Right lobe of liver (tissue), 4 donors: ENCODE measurements at regions not wholly inside any gene's neighbourhood (a gene's known extent, or its start where the extent isn't known, plus 50 kb on each side); places are given as distances from the start of the nearest gene placed in this dataset.

Source experiments
- POLR2A ChIP-seq: fragments of 450-650 bp; IDR thresholded peaks from one replicate; pipeline ENCODE4 v1.6.1; 2017; ENCODE audit warnings: antibody characterized with exemption, mild to moderate bottlenecking
- TF ChIP-seq, protein P1 (sequence below), 4 donors: fragments of 200-600 bp in 3 of 4; fragments of 450-650 bp in 1 of 4; IDR thresholded peaks; one replicate each; pipeline versions ENCODE4 v1.5.1 to v1.8.0; 2016 to 2022; ENCODE audit warnings: antibody characterized with exemption in 4 of 4, mild to moderate bottlenecking in 2 of 4
- donor health status: DM: no; HTN: no; CAD: no.
- donor health status: DM: no; HTN: no; CAD: no.
- donor health status: DM: no; HTN: yes; CAD: no.

DNA sequence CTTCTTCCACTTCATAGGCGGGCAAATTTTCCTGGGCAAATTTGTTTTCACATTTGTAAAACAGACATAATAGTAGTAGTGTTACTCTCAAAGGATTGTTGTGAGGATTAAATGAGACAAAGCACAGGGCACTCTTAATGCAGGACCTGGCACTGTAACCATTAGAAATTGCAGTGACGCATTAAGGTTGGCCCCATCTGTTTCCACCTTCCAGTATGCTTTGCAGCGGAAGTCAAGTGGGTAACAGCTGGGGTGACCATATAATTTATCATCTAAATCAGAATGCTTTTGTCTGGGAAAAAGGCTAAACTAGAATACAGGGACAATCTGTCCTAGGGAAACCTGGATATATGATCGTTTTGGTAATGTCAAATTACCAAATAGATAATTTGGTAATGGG is 132.5 kb upstream of the CACHD1 start:
- TF ChIP-seq, protein P1, sequence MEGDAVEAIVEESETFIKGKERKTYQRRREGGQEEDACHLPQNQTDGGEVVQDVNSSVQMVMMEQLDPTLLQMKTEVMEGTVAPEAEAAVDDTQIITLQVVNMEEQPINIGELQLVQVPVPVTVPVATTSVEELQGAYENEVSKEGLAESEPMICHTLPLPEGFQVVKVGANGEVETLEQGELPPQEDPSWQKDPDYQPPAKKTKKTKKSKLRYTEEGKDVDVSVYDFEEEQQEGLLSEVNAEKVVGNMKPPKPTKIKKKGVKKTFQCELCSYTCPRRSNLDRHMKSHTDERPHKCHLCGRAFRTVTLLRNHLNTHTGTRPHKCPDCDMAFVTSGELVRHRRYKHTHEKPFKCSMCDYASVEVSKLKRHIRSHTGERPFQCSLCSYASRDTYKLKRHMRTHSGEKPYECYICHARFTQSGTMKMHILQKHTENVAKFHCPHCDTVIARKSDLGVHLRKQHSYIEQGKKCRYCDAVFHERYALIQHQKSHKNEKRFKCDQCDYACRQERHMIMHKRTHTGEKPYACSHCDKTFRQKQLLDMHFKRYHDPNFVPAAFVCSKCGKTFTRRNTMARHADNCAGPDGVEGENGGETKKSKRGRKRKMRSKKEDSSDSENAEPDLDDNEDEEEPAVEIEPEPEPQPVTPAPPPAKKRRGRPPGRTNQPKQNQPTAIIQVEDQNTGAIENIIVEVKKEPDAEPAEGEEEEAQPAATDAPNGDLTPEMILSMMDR (IDR thresholded peaks at IDR 0.05): no peak
- TF ChIP-seq POLR2A: no peak
